SK-N-MC (cell line): ENCODE measurements at regions not wholly inside any gene's neighbourhood (a gene's known extent, or its start where the extent isn't known, plus 50 kb on each side); places are given as distances from the start of the nearest gene placed in this dataset.

ENCODE experiments used
- EZH2 ChIP-seq: fragments of 200-600 bp; sonication (generic); IDR thresholded peaks from one replicate; pipeline ENCODE4 v1.6.1; 2017; ENCODE audit warnings: antibody characterized with exemption
- FOXP2 ChIP-seq: optimal IDR thresholded peaks from 2 replicates; pipeline ENCODE3; 2011; ENCODE audit warnings: mild to moderate bottlenecking, moderate library complexity; ENCODE audit not compliant: insufficient read depth; ENCODE audit errors: extremely low read length, control extremely low read depth

DNA sequence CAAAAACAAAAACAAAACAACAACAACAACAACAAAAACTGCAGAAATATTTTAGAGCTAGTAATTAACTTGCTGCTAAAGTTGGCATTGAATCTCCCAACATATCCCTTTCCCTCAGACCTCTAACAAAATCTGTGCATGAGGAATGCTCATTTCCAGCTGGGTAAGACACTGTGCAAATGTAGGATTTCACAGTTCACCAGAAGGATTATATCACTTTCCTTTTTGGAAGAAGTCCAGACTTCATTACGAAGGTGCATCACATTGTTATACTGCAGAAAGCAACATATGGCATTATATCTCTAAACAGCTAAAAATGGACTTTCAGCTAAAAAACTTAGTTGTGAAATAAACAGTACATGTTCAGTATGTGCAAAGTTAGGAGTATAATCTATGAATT is 341.8 kb downstream of the FSCB start:
- TF ChIP-seq EZH2 (no peak), FOXP2 (no peak)
